BLaER1 treated with 17β-estradiol and CSF1 and Interleukin-3, amounts not matched to agents 10 nM and 100 nM (cell line): ENCODE measurements at regions not wholly inside any gene's neighbourhood (a gene's known extent, or its start where the extent isn't known, plus 50 kb on each side); places are given as distances from the start of the nearest gene placed in this dataset.

Source experiments
- H3K27ac ChIP-seq, 11 experiments: shearing (Covaris generic); formaldehyde crosslinking; 2 replicates each; pipeline ENCODE4 v1.8.1; 2022
- H3K27me3 ChIP-seq, 11 experiments: shearing (Covaris generic); formaldehyde crosslinking; 2 replicates each; pipeline ENCODE4 v1.8.1; 2022
- H3K36me3 ChIP-seq, 11 experiments: shearing (Covaris generic); formaldehyde crosslinking; 2 replicates each; pipeline ENCODE4 v1.8.1; 2022
- H3K4me1 ChIP-seq, 10 experiments: shearing (Covaris generic); formaldehyde crosslinking; 2 replicates each; pipeline ENCODE4 v1.8.1; 2022
- H3K4me2 ChIP-seq, 11 experiments: shearing (Covaris generic); formaldehyde crosslinking; 2 replicates each; pipeline ENCODE4 v1.8.1; 2022
- H3K4me3 ChIP-seq, 10 experiments: shearing (Covaris generic); formaldehyde crosslinking; 2 replicates each; pipeline ENCODE4 v1.8.1; 2022
- H3K9ac ChIP-seq, 11 experiments: shearing (Covaris generic); formaldehyde crosslinking; 2 replicates each; pipeline ENCODE4 v1.8.1; 2022
- H3K9me3 ChIP-seq, 11 experiments: shearing (Covaris generic); formaldehyde crosslinking; replicated peaks in 1 of 11; 2 replicates each; pipeline ENCODE4 v1.8.1; 2022
- H4K20me1 ChIP-seq, 11 experiments: shearing (Covaris generic); formaldehyde crosslinking; 2 replicates each; pipeline ENCODE4 v1.8.1; 2022
- Cebpa-rat ChIP-seq, 11 experiments: shearing (Covaris generic); IDR thresholded peaks; 2 replicates each; pipeline ENCODE4 v1.8.1; 2022

GRCh38 chr21:39082656-39083376 lies 100.4 kb downstream of the PSMG1 start:
- Histone ChIP-seq H3K4me2 (peak overlapping the region in 2 of 11 experiments; percentile 53 to 64; a peak in 3 of 22 replicates), H3K4me3 (no peak overlapping the region)

GRCh38 chr21:39080366-39080765 lies 102.9 kb downstream of the PSMG1 start:
- 0 out of 22 replicates have a peak, but pooled peaks cover 0 to 1% (median 0%) of the 10 kb centered on the region in 11 experiments for H3K27me3 ChIP-seq
- peaks cover 0 to 74% (median 10%) of the 10 kb centered on the region in 10 experiments; a peak in 11 of 20 replicates for H3K4me1 ChIP-seq
- H4K20me1 ChIP-seq = no peaks in the 10 kb centered on the region
- TF ChIP-seq Cebpa-rat (IDR thresholded peaks at IDR 0.05) = no peak
- H3K27ac ChIP-seq = no peak overlapping the region
- no peak overlapping the region for H3K4me3 ChIP-seq
- no peak overlapping the region for H3K9ac ChIP-seq
- no peaks in the 10 kb centered on the region for H3K36me3 ChIP-seq
- H3K4me2 ChIP-seq = peak overlapping the region in 2 of 11 experiments; percentile 83 to 90; a peak in 5 of 22 replicates
- H3K9me3 ChIP-seq = peaks cover 12 to 16% (median 14%) of the 10 kb centered on the region in 11 experiments

More at GRCh38 chr21:39082656-39083376, 100.4 kb downstream of the PSMG1 start:
- H4K20me1 ChIP-seq = no peaks in the 10 kb centered on the region
- peaks cover 12 to 79% (median 23%) of the 10 kb centered on the region in 10 experiments for H3K4me1 ChIP-seq
- TF ChIP-seq Cebpa-rat (IDR thresholded peaks at IDR 0.05) = no peak
- no peak overlapping the region for H3K9ac ChIP-seq
- H3K27ac ChIP-seq = no peak overlapping the region
- no peaks in the 10 kb centered on the region for H3K9me3 ChIP-seq
- peaks cover 0 to 16% (median 0%) of the 10 kb centered on the region in 11 experiments; a peak in 4 of 22 replicates for H3K27me3 ChIP-seq
- H3K36me3 ChIP-seq = no peaks in the 10 kb centered on the region

GRCh38 chr21:39079617-39080016 lies 103.6 kb downstream of the PSMG1 start:
- Histone ChIP-seq H3K36me3 (no peaks in the 10 kb centered on the region), H3K27ac (peak overlapping the region in 3 of 11 experiments; percentile 15 to 30 (median 29); a peak in 4 of 22 replicates), H3K9me3 (peaks cover 20 to 24% (median 21%) of the 10 kb centered on the region in 11 experiments), H3K4me3 (no peak overlapping the region), H3K4me1 (peaks cover 0 to 67% (median 10%) of the 10 kb centered on the region in 10 experiments; a peak in 11 of 20 replicates), H3K4me2 (peak overlapping the region in 8 of 11 experiments; percentile 11 to 90 (median 55); a peak in 14 of 22 replicates), H3K27me3 (no peaks in the 10 kb centered on the region), H4K20me1 (no peaks in the 10 kb centered on the region), H3K9ac (no peak overlapping the region)
- TF ChIP-seq Cebpa-rat (IDR thresholded peaks at IDR 0.05) = peak in 1 of 11 experiments; percentile 41; a peak in 3 of 22 replicates

- Histone ChIP-seq H3K4me1 (peaks cover 0 to 58% (median 10%) of the 10 kb centered on the region in 10 experiments; a peak in 11 of 20 replicates), H3K27ac (peak overlapping the region in 3 of 11 experiments; percentile 15 to 29 (median 24); a peak in 3 of 22 replicates), H3K9me3 (peaks cover 28 to 35% (median 33%) of the 10 kb centered on the region in 11 experiments), H3K4me2 (peak overlapping the region in 4 of 11 experiments; percentile 66 to 90 (median 78); a peak in 7 of 22 replicates), H3K9ac (no peak overlapping the region), H3K36me3 (no peaks in the 10 kb centered on the region), H4K20me1 (no peaks in the 10 kb centered on the region), H3K27me3 (no peaks in the 10 kb centered on the region), H3K4me3 (no peak overlapping the region)
- no peak for TF ChIP-seq Cebpa-rat (IDR thresholded peaks at IDR 0.05)
Measured at GRCh38 chr21:39078322-39079065, 104.8 kb downstream of the PSMG1 start.

GRCh38 chr21:39077876-39078275 lies 105.4 kb downstream of the PSMG1 start:
- Histone ChIP-seq H3K27me3 (no peaks in the 10 kb centered on the region), H3K9me3 (peaks cover 28 to 36% (median 33%) of the 10 kb centered on the region in 11 experiments), H3K4me2 (peak overlapping the region in 3 of 11 experiments; percentile 20 to 90 (median 83); a peak in 5 of 22 replicates), H3K4me3 (no peak overlapping the region), H3K4me1 (peaks cover 0 to 51% (median 10%) of the 10 kb centered on the region in 10 experiments; a peak in 11 of 20 replicates), H3K27ac (no peak overlapping the region), H3K9ac (no peak overlapping the region), H4K20me1 (no peaks in the 10 kb centered on the region), H3K36me3 (no peaks in the 10 kb centered on the region)
- TF ChIP-seq Cebpa-rat (IDR thresholded peaks at IDR 0.05) = no peak

- no peak overlapping the region for H3K4me3 ChIP-seq
- peaks cover 28 to 36% (median 33%) of the 10 kb centered on the region in 11 experiments for H3K9me3 ChIP-seq
- no peak overlapping the region for H3K27ac ChIP-seq
- no peaks in the 10 kb centered on the region for H4K20me1 ChIP-seq
- no peak overlapping the region for H3K4me2 ChIP-seq
- H3K36me3 ChIP-seq = no peaks in the 10 kb centered on the region
- H3K9ac ChIP-seq = no peak overlapping the region
- TF ChIP-seq Cebpa-rat (IDR thresholded peaks at IDR 0.05) = no peak
- H3K27me3 ChIP-seq = no peaks in the 10 kb centered on the region
- peaks cover 0 to 26% (median 6%) of the 10 kb centered on the region in 10 experiments; a peak in 11 of 20 replicates for H3K4me1 ChIP-seq
Measured at GRCh38 chr21:39074508-39074907, 108.7 kb downstream of the PSMG1 start.

- no peaks in the 10 kb centered on the region for H3K36me3 ChIP-seq
- peaks cover 28 to 43% (median 33%) of the 10 kb centered on the region in 11 experiments for H3K9me3 ChIP-seq
- peaks cover 0 to 18% (median 0%) of the 10 kb centered on the region in 10 experiments; a peak in 7 of 20 replicates for H3K4me1 ChIP-seq
- no peak for TF ChIP-seq Cebpa-rat (IDR thresholded peaks at IDR 0.05)
- no peak overlapping the region for H3K4me3 ChIP-seq
- no peak overlapping the region for H3K27ac ChIP-seq
- H3K4me2 ChIP-seq = no peak overlapping the region
- H3K9ac ChIP-seq = no peak overlapping the region
- H4K20me1 ChIP-seq = no peaks in the 10 kb centered on the region
- no peaks in the 10 kb centered on the region for H3K27me3 ChIP-seq
Measured at GRCh38 chr21:39073717-39074116, 109.5 kb downstream of the PSMG1 start.

- H3K27ac ChIP-seq = no peak overlapping the region
- TF ChIP-seq Cebpa-rat (IDR thresholded peaks at IDR 0.05) = no peak
- H3K36me3 ChIP-seq = no peaks in the 10 kb centered on the region
- no peaks in the 10 kb centered on the region for H3K27me3 ChIP-seq
- peaks cover 28 to 46% (median 33%) of the 10 kb centered on the region in 11 experiments for H3K9me3 ChIP-seq
- no peak overlapping the region for H3K4me3 ChIP-seq
- H3K4me2 ChIP-seq = no peak overlapping the region
- no peak overlapping the region for H3K9ac ChIP-seq
- no peaks in the 10 kb centered on the region for H4K20me1 ChIP-seq
- H3K4me1 ChIP-seq = peaks cover 0 to 11% (median 0%) of the 10 kb centered on the region in 10 experiments; a peak in 6 of 20 replicates
Measured at GRCh38 chr21:39073063-39073462, 110.2 kb downstream of the PSMG1 start.

- Histone ChIP-seq H3K36me3 (no peaks in the 10 kb centered on the region), H3K9me3 (peaks cover 28 to 46% (median 33%) of the 10 kb centered on the region in 11 experiments), H3K4me1 (peaks cover 0 to 5% (median 0%) of the 10 kb centered on the region in 10 experiments; a peak in 1 of 20 replicates), H3K27me3 (no peaks in the 10 kb centered on the region), H3K4me2 (no peak overlapping the region), H3K9ac (no peak overlapping the region), H3K27ac (no peak overlapping the region), H3K4me3 (no peak overlapping the region), H4K20me1 (no peaks in the 10 kb centered on the region)
- no peak for TF ChIP-seq Cebpa-rat (IDR thresholded peaks at IDR 0.05)
Measured at GRCh38 chr21:39072468-39072867, 110.8 kb downstream of the PSMG1 start.
